ENCODE measurements at regions not wholly inside any gene's neighbourhood (a gene's known extent, or its start where the extent isn't known, plus 50 kb on each side); places are given as distances from the start of the nearest gene placed in this dataset.

- no peak for DNase-seq (ENCODE audit: low spot score)
Measured at GRCh38 chr9:29701971-29702370, 2128.7 kb upstream of the C9orf72 start.

DNA sequence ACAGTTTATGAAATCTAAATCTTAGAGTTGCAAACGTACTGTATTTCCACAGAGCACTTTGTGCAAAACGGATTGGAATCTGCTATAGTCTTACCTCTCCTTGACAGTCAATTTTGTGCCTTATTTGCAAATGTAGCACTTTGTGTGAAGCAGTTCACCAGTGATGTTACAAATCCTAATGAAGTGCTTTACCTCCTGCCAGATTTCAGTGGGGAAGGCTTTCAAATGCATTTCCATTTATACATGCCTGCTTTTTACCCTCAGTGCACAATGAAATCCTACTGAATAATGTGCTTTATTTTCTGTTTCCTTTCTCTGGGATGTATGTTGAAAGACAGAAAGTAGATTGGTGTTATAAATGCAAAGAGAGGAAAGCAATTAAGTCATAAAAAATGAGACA is 2141.6 kb upstream of the C9orf72 start:
- DNase-seq (ENCODE audit: low spot score) = no peak

- no peak for DNase-seq (ENCODE audit: low spot score)
Measured at GRCh38 chr9:29717631-29718030, 2144.3 kb upstream of the C9orf72 start.

DNA sequence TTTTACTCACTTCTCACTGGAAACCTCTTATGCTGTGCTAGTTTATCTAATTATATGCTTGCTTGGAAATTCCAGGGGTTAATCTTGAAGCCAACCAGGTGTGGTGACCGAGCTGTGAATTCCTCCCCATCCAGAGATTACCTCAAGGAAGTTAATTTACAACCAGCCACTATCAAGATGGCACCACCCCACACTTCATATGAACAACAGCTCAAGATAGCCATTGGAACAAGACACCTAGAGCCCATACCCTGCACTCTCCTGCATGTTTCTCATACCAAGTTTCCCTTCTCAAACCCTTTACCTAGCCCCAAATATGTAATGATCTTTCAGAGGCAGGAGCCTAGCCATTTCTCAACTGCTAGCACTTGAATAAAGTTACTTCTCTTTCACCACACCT is 2156.9 kb upstream of the C9orf72 start:
- DNase-seq (ENCODE audit: low spot score) = no peak

- no peak for DNase-seq (ENCODE audit: low spot score)
Measured at GRCh38 chr9:29740518-29740917, 2167.2 kb upstream of the C9orf72 start.

GRCh38 chr9:29741169-29741568 is 2167.9 kb upstream of the C9orf72 start:
- no peak for DNase-seq (ENCODE audit: low spot score)

GRCh38 chr9:29750062-29750461 is 2176.8 kb upstream of the C9orf72 start:
- DNase-seq (ENCODE audit: low spot score) = no peak

GRCh38 chr9:29751226-29751625 is 2177.9 kb upstream of the C9orf72 start:
- DNase-seq (ENCODE audit: low spot score) = no peak

GRCh38 chr9:29753638-29754037 is 2180.4 kb upstream of the C9orf72 start:
- DNase-seq (ENCODE audit: low spot score) = no peak

- no peak for DNase-seq (ENCODE audit: low spot score)
Measured at GRCh38 chr9:29769019-29769418, 2195.7 kb upstream of the C9orf72 start.

- no peak for DNase-seq (ENCODE audit: low spot score)
Measured at GRCh38 chr9:29773676-29774075, 2200.4 kb upstream of the C9orf72 start.

DNA sequence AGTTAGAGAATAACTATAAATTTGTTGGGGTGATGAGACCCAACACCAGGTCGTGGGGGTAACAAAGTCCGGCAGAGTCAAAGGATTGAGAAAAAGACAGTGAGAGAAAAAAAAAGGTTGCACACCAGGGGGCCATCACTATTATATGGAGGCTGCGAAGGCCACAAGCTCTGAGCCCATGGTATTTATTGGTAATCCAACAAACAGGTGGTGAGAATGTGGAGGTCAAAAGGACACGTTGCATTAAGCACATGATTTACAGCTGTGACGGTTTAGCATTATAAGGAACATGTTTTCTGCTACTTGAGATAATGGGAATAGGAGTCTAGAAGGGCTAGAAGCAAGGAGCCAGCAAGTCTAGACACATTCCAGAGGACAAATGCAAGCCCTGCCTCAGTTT is 2202.2 kb upstream of the C9orf72 start:
- no peak for DNase-seq (ENCODE audit: low spot score)

DNA sequence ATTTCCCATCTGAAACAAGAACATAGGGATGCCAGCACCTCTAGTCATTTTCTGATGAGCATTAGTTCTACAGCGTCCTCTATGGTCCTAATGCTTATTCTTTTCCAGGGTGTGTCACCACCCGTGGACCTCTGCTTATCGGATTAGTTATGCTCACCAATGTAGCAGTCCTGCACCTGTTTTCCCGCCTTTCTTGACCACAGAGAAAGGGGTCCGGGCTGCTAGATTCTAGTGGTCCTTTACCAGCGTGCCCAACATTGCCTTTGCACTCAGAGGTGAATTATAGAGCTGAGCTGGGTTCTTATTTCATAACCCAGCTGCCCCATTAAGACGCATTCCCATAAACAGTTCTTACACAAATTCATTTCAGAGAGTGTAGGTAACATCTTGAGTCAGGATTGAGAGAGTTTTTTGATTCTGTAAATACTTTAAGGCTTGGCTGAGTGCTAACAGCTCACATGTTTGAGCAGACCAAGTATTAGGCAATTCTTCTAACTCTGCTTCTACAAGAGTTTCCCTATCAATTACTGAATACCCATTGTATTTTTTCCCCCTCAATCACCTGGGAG is 2205.1 kb upstream of the C9orf72 start:
- DNase-seq (ENCODE audit: low spot score) = no peak

GRCh38 chr9:29793970-29794369 is 2220.7 kb upstream of the C9orf72 start:
- no peak for DNase-seq (ENCODE audit: low spot score)

DNA sequence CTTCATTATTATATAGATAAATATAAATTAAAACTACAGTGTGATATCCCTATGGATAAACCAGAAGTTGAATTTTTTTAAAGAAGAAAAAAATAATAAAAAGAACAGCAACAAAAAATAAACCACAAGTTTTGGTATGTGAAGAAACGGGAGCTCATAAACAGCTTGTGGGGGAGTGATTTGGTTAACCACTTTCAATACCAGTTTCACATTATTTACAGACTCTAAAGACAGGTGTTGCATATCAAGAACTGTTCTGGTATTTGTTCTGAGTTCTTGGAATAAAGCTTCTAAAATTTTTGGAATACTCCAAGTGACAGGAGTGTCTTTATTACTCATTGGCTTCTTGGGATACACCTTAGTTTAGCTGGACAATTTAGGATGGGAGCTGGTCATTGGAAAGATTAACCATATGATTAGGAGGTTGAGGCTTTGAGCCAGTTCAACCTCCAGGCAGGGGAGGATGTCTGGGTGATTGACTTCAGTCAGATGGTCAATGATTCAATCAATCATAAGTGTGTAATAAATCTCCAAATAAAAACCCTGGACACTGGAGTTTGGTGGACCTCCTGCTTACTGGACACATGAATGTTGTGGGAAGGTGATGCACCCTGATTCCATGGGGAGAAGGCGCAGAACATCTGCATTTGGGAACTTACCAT is 2223.1 kb upstream of the C9orf72 start:
- DNase-seq (ENCODE audit: low spot score) = no peak

- no peak for DNase-seq (ENCODE audit: low spot score)
Measured at GRCh38 chr9:29798599-29798998, 2225.3 kb upstream of the C9orf72 start.

DNA sequence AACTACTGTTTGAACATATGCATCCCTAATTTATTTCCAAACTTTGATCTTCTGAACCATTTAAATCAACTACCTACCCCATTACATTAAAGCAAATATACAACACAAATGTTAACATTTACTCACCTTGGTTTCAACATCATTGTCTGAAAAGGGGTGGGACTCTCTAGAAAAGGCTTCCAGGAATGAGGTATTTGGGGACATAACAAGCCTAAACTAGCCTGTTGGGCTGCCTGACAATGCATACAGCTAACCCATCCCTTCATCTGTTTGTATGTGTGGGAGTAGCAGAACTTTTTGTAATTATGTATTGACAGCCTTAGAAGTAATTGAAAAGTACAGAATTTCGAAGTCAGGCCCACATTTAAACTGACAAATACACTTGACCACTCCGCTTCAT is 2225.9 kb upstream of the C9orf72 start:
- DNase-seq (ENCODE audit: low spot score) = no peak

DNA sequence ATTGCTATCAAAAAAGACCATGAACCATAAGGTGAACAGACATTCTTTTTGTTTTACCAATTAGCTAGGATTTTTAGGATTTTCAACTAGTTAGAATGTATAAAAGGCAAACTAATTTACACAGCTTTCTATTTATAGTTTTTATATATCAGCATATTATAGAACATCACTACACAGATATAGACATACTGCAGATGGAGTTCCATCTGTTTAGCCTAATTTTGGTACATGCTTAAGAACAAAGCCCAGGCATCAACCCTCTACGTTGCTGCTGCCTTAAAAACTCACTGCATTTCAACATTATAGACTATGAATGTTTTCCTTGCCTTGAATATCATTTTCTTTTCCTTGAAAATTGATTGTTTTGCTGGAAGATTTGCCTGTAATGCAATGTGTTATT is 2227.5 kb upstream of the C9orf72 start:
- DNase-seq (ENCODE audit: low spot score) = no peak

- no peak for DNase-seq (ENCODE audit: low spot score)
Measured at GRCh38 chr9:29802454-29802853, 2229.2 kb upstream of the C9orf72 start.

- no peak for DNase-seq (ENCODE audit: low spot score)
Measured at GRCh38 chr9:29806937-29807618, 2233.8 kb upstream of the C9orf72 start.

DNA sequence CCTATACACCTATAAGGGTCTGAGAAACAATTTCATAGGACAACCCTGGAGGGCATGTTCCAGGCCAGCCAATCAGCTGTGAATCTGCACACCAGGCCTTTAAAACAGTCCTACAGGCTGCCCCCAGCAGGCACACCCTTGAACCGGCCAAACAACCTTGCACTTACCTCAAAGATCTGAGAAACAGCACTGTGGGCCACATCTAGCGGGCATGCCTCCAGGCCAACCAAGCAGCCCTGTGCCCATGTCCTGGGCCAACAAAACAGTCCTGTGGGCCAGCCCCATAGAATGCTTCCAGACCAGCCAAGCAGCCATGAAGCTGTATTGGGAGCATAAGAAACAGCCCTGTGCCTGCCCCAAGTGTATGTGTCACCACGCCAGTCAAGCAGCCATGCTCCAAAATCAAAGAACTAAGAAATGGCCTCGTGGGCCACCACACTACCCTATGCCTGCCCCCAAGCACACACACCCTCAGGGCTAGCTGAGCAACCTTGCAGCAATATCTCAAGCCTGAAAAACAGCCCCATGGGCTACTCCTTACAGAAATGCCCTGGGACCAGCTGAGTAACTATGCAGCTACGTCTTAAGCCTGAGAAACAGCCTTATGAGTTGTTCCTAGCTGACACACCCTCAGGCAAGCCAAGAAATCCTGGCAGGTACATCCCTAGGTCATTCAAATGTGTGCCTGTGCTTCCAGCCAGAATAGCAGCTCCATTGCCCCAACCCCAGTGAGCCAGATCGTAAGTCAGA is 2243.8 kb upstream of the C9orf72 start:
- no peak for DNase-seq (ENCODE audit: low spot score)

DNA sequence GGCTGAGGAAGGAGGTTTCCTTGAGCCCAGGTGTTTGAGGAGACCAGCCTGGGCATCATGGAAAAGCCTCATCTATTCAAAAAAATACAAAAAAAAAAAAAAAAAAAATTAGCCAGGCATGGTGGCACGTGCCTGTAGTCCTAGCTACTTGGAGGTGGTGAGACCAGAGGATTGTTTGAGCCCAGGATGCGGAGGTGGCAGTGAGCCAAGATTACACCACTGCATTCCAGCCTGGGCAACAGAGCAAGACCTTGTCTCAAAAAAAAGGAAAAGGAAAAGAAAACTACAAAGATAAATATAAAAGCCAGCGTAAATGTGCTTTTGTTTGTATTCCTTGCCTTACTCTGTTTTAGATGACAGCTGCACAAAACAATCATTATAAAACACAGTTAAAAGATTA is 2249.2 kb upstream of the C9orf72 start:
- DNase-seq (ENCODE audit: low spot score) = no peak

DNA sequence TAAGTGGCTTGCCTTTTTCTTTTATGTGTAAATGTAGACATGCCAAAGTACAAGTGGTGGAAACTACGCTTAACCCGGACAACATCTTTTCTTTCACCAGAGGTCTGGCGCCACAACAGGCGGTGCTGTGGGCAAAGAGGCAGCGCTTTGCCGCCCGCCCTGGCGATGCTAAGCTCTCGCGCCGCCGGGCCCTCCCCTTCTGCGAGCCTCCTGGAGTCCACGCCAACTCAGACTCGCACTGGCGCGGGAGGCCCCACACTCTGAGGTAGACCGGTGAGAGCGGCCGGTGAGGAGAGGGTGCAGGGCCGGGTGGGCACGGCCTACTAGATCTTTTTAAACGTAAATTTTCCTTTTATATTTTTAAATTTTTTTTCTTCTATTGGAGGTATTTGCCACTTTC is 2253.1 kb upstream of the C9orf72 start:
- DNase-seq (ENCODE audit: low spot score) = no peak

All from HuH-7.5 (cell line).